ENCODE measurements at regions not wholly inside any gene's neighbourhood (a gene's known extent, or its start where the extent isn't known, plus 50 kb on each side); places are given as distances from the start of the nearest gene placed in this dataset.

GRCh38 chr12:68532887-68533248 lies 77.8 kb upstream of the RAP1B start:
- 73% methylated on average over 2 of the region's 2 CpGs for WGBS (ENCODE audit: low lambda C conversion rate)
- H3K27me3 ChIP-seq (ENCODE audit: insufficient read depth), result no peaks in the 10 kb centered on the region
- H3F3A ChIP-seq (replicated peaks; ENCODE audit: insufficient read depth), result peaks cover 20% of the 10 kb centered on the region
- H3K4me3 ChIP-seq (ENCODE audit: low read depth in 2 of 2, low read length in 1 of 2), result no peak overlapping the region
- no peak overlapping the region; the same call in 1 of the 2 replicates for H2AFZ ChIP-seq (ENCODE audit: low read depth)
- no peaks in the 10 kb centered on the region for H3K79me2 ChIP-seq (ENCODE audit: insufficient read depth)
- H3K9me3 ChIP-seq, result no peaks in the 10 kb centered on the region
- H3K9me2 ChIP-seq, result no peaks in the 10 kb centered on the region
- no peak overlapping the region for H3K4me2 ChIP-seq
- ChIA-PET POLR2A (no interaction called here), CTCF (no interaction called here)
- no peaks in the 10 kb centered on the region for H4K20me1 ChIP-seq (ENCODE audit: insufficient read depth)
- no peaks in the 10 kb centered on the region for H3K36me3 ChIP-seq (replicated peaks in 1 of 2; ENCODE audit: control insufficient read depth in 1 of 2, insufficient read depth in 2 of 2, low read length in 1 of 2)
- TF ChIP-seq POLR2AphosphoS5 (IDR thresholded peaks at IDR 0.05; ENCODE audit: low read depth, low read length), result no peak
- no peak for TF ChIP-seq USF1 (IDR thresholded peaks at IDR 0.05; ENCODE audit: borderline replicate concordance, low read depth)
- TF ChIP-seq CHD2 (IDR thresholded peaks at IDR 0.05; ENCODE audit: low read length, partially characterized antibody), result no peak
- TF ChIP-seq SMC3 (IDR thresholded peaks at IDR 0.05; ENCODE audit: low read depth, low read length), result no peak
- no peak for DNase-seq
- no peak overlapping the region for H3K9ac ChIP-seq
- 0 out of 4 replicates have a peak, but pooled peaks cover 0 to 8% of the 10 kb centered on the region in 2 experiments for H3K4me1 ChIP-seq (ENCODE audit: control insufficient read depth in 1 of 2, insufficient read depth in 2 of 2, low read depth in 1 of 2, low read length in 1 of 2)
- H3K27ac ChIP-seq (ENCODE audit: low read depth in 2 of 2, low read length in 1 of 2), result peak overlapping the region in 1 of 2 experiments; percentile 84; a peak in 1 of 4 replicates

GRCh38 chr12:68534108-68534507 lies 76.6 kb upstream of the RAP1B start:
- Histone ChIP-seq H4K20me1 (ENCODE audit: insufficient read depth) (no peaks in the 10 kb centered on the region), H3K79me2 (ENCODE audit: insufficient read depth) (no peaks in the 10 kb centered on the region), H3K4me1 (ENCODE audit: control insufficient read depth in 1 of 2, insufficient read depth in 2 of 2, low read depth in 1 of 2, low read length in 1 of 2) (peaks cover 0 to 18% of the 10 kb centered on the region in 2 experiments; a peak in 1 of 4 replicates), H3K9ac (no peak overlapping the region), H3K4me2 (no peak overlapping the region), H3K27me3 (ENCODE audit: insufficient read depth) (no peaks in the 10 kb centered on the region), H3K9me2 (no peaks in the 10 kb centered on the region), H3K4me3 (ENCODE audit: low read depth in 2 of 2, low read length in 1 of 2) (no peak overlapping the region), H3K27ac (ENCODE audit: low read depth in 2 of 2, low read length in 1 of 2) (no peak overlapping the region), H3K36me3 (replicated peaks in 1 of 2; ENCODE audit: control insufficient read depth in 1 of 2, insufficient read depth in 2 of 2, low read length in 1 of 2) (no peaks in the 10 kb centered on the region), H3F3A (replicated peaks; ENCODE audit: insufficient read depth) (peaks cover 24% of the 10 kb centered on the region), H2AFZ (ENCODE audit: low read depth) (no peak overlapping the region), H3K9me3 (no peaks in the 10 kb centered on the region)
- 93% methylated on average over 5 of the region's 5 CpGs for WGBS (ENCODE audit: low lambda C conversion rate)
- no peak for TF ChIP-seq GATA2 (CRISPR knock-in tag; IDR thresholded peaks at IDR 0.05)
- no peak for TF ChIP-seq EZH2phosphoT487 (IDR thresholded peaks at IDR 0.05; ENCODE audit: borderline replicate concordance, low read depth)
- TF ChIP-seq USF1 (IDR thresholded peaks at IDR 0.05; ENCODE audit: borderline replicate concordance, low read depth), result no peak
- POLR2A ChIA-PET, result no interaction called here
- CTCF ChIA-PET, result no interaction called here
- no peak for DNase-seq

- Histone ChIP-seq H3K4me1 (ENCODE audit: control insufficient read depth in 1 of 2, insufficient read depth in 2 of 2, low read depth in 1 of 2, low read length in 1 of 2) (peaks cover 0 to 12% of the 10 kb centered on the region in 2 experiments; a peak in 2 of 4 replicates), H4K20me1 (ENCODE audit: insufficient read depth) (no peaks in the 10 kb centered on the region), H3K27ac (ENCODE audit: low read depth in 2 of 2, low read length in 1 of 2) (no peak overlapping the region), H3K4me3 (ENCODE audit: low read depth in 2 of 2, low read length in 1 of 2) (no peak overlapping the region), H3K36me3 (replicated peaks in 1 of 2; ENCODE audit: control insufficient read depth in 1 of 2, insufficient read depth in 2 of 2, low read length in 1 of 2) (no peaks in the 10 kb centered on the region), H3K79me2 (ENCODE audit: insufficient read depth) (no peaks in the 10 kb centered on the region), H3K9ac (no peak overlapping the region), H3K9me3 (no peaks in the 10 kb centered on the region), H3K27me3 (ENCODE audit: insufficient read depth) (no peaks in the 10 kb centered on the region), H2AFZ (ENCODE audit: low read depth) (no peak overlapping the region), H3F3A (replicated peaks; ENCODE audit: insufficient read depth) (peaks cover 15% of the 10 kb centered on the region), H3K4me2 (no peak overlapping the region), H3K9me2 (no peaks in the 10 kb centered on the region)
- 70% methylated on average over 6 of the region's 6 CpGs for WGBS (ENCODE audit: low lambda C conversion rate)
- ChIA-PET CTCF (no interaction called here), POLR2A (no interaction called here)
- no peak for DNase-seq
- TF ChIP-seq GATA2 (CRISPR knock-in tag; IDR thresholded peaks at IDR 0.05) (no peak), REST (IDR thresholded peaks at IDR 0.05; ENCODE audit: low read depth, low read length) (no peak), RAD21 (IDR thresholded peaks at IDR 0.05; ENCODE audit: low read length) (no peak), CHD2 (IDR thresholded peaks at IDR 0.05; ENCODE audit: low read length, partially characterized antibody) (no peak), IRF3 (IDR thresholded peaks at IDR 0.05; ENCODE audit: low read depth, low read length) (no peak), ELF1 (IDR thresholded peaks at IDR 0.05) (no peak), NRF1 (IDR thresholded peaks at IDR 0.05; ENCODE audit: low read depth, low read length) (no peak), NFIC (IDR thresholded peaks at IDR 0.05; ENCODE audit: borderline replicate concordance) (no peak), JUND (IDR thresholded peaks at IDR 0.05) (no peak), SMC3 (IDR thresholded peaks at IDR 0.05; ENCODE audit: low read depth, low read length) (no peak), RCOR1 (IDR thresholded peaks at IDR 0.05; ENCODE audit: low read length) (no peak), YY1 (IDR thresholded peaks at IDR 0.05; ENCODE audit: low read depth) (no peak), MXI1 (IDR thresholded peaks at IDR 0.05; ENCODE audit: low read depth, low read length) (no peak)
Measured at GRCh38 chr12:68536885-68537485, 73.7 kb upstream of the RAP1B start.
